Stimulated activated naive B cell treated with anti-CD40 and anti-IgM and Interleukin-4, amounts not matched to agents 10 μg/mL and 1 μg/mL and 100 μg/mL, for 72 hours (primary cell): ENCODE measurements at regions not wholly inside any gene's neighbourhood (a gene's known extent, or its start where the extent isn't known, plus 50 kb on each side); places are given as distances from the start of the nearest gene placed in this dataset.
A peak's percentile ranks its signal among the peaks of the same experiment; 100 is the strongest.
"Not testable (repeated sequence)": the region's sequence is repeated elsewhere in the genome, so short reads cannot be mapped to it uniquely, and the experiment has no call there.

ENCODE experiments used
- ATAC-seq, 2 donors: fragments of 150-1000 bp; cut with Tn5 transposase; replicated peaks; 2 replicates each; pipeline ENCODE4 v1.10.0; 2021; ENCODE audit warnings: moderate library complexity in 1 of 2
- DNase-seq: peaks from one replicate; pipeline ENCODE4 v3.0.0; 2021
- H3K27ac Mint-ChIP-seq: one replicate; pipeline ENCODE4 v1.8.0; 2022; ENCODE audit warnings: mild to moderate bottlenecking, mixed read lengths
- H3K27me3 Mint-ChIP-seq, 2 donors: one replicate each; pipeline ENCODE4 v1.8.0; 2022; ENCODE audit warnings: mixed read lengths in 2 of 2
- H3K36me3 Mint-ChIP-seq, 2 donors: one replicate each; pipeline ENCODE4 v1.8.0; 2022; ENCODE audit warnings: mixed read lengths in 2 of 2, mild to moderate bottlenecking in 1 of 2
- H3K4me1 Mint-ChIP-seq, 2 donors: one replicate each; pipeline ENCODE4 v1.8.0; 2022; ENCODE audit warnings: mixed read lengths in 2 of 2, mild to moderate bottlenecking in 1 of 2
- H3K4me3 Mint-ChIP-seq, 2 donors: one replicate each; pipeline ENCODE4 v1.8.0; 2022; ENCODE audit warnings: mild to moderate bottlenecking in 2 of 2, mixed read lengths in 2 of 2, moderate library complexity in 1 of 2
- H3K9me3 Mint-ChIP-seq, 2 donors: one replicate each; pipeline ENCODE4 v1.8.0; 2022; ENCODE audit warnings: mixed read lengths in 2 of 2, mild to moderate bottlenecking in 1 of 2

DNA sequence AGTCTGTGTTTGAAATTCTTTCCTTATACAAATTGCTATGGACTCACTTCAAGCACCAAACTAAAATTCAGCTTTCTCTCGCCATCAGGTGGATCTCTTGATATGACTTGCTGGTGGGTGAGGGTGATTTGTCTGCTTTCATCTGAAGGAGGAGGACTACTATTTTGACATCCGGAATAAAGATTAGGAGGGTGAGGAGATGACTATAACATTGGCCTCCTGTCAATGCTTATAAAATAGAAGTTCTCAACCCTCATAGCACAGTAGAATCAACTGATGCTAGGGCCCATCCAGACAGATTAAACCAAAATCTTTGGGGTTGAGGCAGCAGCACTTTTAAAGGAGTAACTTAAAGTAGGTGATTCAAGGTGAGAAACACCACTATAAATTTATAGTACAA is 120.4 kb upstream of the DNAJC10 start:
- Mint-ChIP-seq H3K9me3 (no peaks in the 10 kb centered on the region), H3K4me1 (no peaks in the 10 kb centered on the region), H3K27me3 (peaks cover 5 to 17% of the 10 kb centered on the region in 2 donors), H3K27ac (no peak overlapping the region), H3K4me3 (no peak overlapping the region), H3K36me3 (no peaks in the 10 kb centered on the region)
- ATAC-seq (no peak), DNase-seq (no peak)

DNA sequence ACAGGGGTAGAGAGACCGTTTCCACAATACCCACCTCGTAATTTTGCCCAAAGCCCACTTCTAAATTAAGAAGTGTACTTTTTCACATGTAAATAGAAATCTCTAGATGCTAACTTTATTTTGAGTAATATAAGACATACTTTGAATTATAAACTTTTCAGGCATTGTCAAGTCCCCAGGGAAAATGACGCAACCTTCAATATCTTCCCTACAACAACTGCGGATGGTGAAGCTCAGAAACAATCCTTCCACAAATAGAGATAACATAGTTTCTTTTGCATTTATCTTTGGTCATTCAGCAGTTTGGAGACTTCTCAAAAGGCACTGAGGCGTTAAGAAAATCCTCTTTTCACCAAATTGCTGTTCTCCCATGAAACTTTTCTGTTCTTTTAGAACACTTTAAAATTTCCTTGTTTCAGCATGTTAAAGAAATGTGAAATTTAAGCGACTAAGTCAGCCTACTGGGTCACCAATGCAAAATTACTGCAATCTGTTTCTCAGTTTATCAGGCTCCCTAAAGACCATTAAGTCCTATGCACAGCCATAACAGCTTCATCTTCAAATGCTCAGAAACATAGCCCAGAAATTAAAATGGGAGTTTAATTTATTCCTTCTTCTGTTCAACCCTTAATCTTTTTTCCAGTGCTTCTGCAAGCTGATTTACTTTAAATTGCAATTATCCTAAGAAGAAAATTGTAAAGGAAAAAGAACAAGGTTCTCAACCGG is 118.3 kb upstream of the DNAJC10 start:
- Mint-ChIP-seq H3K27ac (no peak overlapping the region), H3K4me3 (no peak overlapping the region), H3K9me3 (no peaks in the 10 kb centered on the region), H3K4me1 (no peaks in the 10 kb centered on the region), H3K27me3 (peaks cover 5 to 17% of the 10 kb centered on the region in 2 donors), H3K36me3 (no peaks in the 10 kb centered on the region)
- ATAC-seq (no peak), DNase-seq (no peak)

- Mint-ChIP-seq H3K27ac (no peak overlapping the region), H3K9me3 (no peaks in the 10 kb centered on the region), H3K4me3 (no peak overlapping the region), H3K36me3 (no peaks in the 10 kb centered on the region), H3K27me3 (peaks cover 5 to 17% of the 10 kb centered on the region in 2 donors), H3K4me1 (no peaks in the 10 kb centered on the region)
- ATAC-seq = no peak
- DNase-seq = no peak
Measured at GRCh38 chr2:182598626-182599025, 117.4 kb upstream of the DNAJC10 start.

DNA sequence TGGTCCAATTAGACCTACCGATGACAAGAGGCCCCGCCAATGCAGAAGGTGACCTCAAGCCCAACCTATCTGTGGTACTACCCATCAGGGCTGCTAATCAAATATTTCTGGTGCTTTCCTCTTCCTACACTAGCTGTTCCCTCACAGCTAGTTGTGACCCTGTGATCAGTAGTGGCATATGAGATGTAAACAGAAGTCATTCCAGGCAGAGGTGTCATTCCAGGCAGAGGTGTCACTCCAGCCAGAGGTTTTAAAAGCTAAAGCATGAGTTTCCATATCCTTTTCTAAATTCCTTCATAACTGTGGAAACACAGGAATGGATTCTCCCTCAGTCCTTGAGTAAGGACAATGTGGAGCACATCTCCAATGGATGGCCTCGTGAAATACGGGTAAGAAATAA is 110.9 kb upstream of the DNAJC10 start:
- Mint-ChIP-seq H3K4me3 (no peak overlapping the region), H3K4me1 (peaks cover 4 to 7% of the 10 kb centered on the region in 2 donors), H3K9me3 (peaks cover 0 to 12% of the 10 kb centered on the region in 2 donors), H3K36me3 (no peaks in the 10 kb centered on the region), H3K27ac (no peak overlapping the region), H3K27me3 (peaks cover 0 to 4% of the 10 kb centered on the region in 2 donors)
- no peak for ATAC-seq
- no peak for DNase-seq

DNA sequence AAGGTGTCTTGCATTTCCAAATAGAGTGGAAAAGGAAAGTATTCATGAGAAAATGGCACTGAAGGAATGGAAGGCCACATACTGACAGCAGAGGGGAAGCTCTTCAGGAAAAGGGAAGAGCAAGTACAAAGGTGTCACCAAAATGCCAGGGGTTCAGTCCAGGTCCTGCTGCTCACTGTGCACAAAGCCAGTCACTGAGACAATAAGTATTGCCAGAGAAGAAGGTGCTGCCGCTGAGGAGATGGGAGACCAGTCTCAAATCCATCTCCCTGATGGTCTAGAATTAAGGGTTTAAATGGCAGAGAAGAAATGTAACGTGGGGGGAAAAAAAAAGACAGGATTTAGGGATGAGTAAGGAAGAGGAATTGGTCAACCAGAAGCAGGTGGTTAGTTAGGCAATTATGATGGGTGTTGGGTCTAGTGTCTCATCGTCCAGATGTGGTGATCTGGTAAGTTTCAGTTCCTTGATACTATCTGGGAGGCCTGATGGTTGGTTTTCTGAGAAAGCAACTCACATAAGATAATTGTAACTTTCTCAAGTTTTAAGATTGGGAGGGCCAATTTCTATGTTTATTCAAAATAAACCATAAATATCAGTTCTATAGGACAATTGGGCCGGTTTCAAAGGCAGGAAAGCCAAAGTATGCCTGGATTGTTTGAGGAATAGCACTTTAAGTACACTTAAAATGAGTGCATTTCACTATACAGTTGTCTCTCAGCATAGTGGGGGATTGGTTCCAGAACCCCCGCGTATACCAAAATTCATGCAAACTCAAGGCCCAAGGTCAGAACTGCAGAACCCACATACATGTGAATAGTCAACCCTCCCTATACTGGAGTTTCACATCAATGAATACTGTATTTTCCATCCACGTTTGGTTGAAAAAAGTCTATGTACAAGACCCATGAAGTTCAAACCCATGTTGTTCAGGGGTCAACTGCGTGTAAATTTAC is 109.1 kb upstream of the DNAJC10 start:
- no peak overlapping the region for H3K4me3 Mint-ChIP-seq
- DNase-seq (no peak), ATAC-seq (peak in 1 of 2 donors; percentile 45)
- no peak overlapping the region for H3K27ac Mint-ChIP-seq
- peaks cover 0 to 12% of the 10 kb centered on the region in 2 donors for H3K9me3 Mint-ChIP-seq
- H3K27me3 Mint-ChIP-seq = peaks cover 0 to 4% of the 10 kb centered on the region in 2 donors
- H3K36me3 Mint-ChIP-seq = no peaks in the 10 kb centered on the region
- peaks cover 4 to 7% of the 10 kb centered on the region in 2 donors for H3K4me1 Mint-ChIP-seq

GRCh38 chr2:182608181-182608845 is 107.7 kb upstream of the DNAJC10 start:
- H3K36me3 Mint-ChIP-seq = no peaks in the 10 kb centered on the region
- no peak overlapping the region for H3K4me3 Mint-ChIP-seq
- no peak overlapping the region for H3K27ac Mint-ChIP-seq
- H3K27me3 Mint-ChIP-seq = peaks cover 0 to 4% of the 10 kb centered on the region in 2 donors
- H3K4me1 Mint-ChIP-seq = peaks cover 4 to 7% of the 10 kb centered on the region in 2 donors
- ATAC-seq = no peak
- DNase-seq = no peak
- peaks cover 0 to 12% of the 10 kb centered on the region in 2 donors for H3K9me3 Mint-ChIP-seq

DNA sequence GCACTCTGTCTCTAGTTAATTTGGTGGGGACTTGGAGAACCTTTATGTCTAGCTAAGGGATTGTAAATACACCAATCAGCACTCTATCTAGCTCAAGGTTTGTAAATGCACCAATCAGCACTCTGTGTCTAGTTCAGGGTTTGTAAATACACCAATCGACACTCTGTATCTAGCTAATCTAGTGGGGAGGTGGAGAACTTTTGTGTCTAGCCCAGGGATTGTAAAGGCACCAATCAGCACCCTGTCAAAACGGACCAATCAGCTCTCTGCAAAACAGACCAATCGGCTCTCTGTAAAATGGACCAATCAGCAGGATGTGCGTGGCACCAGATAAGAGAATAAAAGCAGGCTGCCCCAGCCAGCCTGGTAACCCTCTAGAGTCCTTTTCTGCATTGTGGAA is 107.1 kb upstream of the DNAJC10 start:
- H3K27ac Mint-ChIP-seq, ATAC-seq, H3K4me1 Mint-ChIP-seq, DNase-seq, H3K4me3 Mint-ChIP-seq, H3K27me3 Mint-ChIP-seq, H3K36me3 Mint-ChIP-seq: not testable (repeated sequence)
- peaks cover 0 to 12% of the 10 kb centered on the region in 2 donors for H3K9me3 Mint-ChIP-seq

DNA sequence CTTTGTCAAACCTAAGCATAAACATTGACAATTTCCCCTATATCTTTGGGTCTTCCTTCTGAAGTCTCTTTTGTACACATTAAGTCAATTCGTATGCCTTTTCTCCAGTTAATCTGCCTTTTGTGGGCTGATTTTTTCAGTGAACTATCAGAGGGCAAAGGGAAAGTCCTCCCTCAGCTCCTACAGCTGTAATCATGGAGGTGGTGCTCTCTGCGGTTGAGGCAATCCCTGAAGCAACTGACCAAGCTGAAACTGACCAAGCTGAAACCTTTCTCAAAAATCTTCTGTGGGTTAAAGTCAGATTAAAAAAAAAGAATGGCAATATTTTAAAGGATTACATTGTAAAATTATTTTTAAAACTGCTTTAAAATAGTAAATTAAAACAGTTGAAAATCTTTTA is 105.8 kb upstream of the DNAJC10 start:
- H3K27me3 Mint-ChIP-seq = peaks cover 0 to 4% of the 10 kb centered on the region in 2 donors
- no peak for DNase-seq
- no peak for ATAC-seq
- H3K9me3 Mint-ChIP-seq = peaks cover 0 to 12% of the 10 kb centered on the region in 2 donors
- peaks cover 4 to 7% of the 10 kb centered on the region in 2 donors for H3K4me1 Mint-ChIP-seq
- no peak overlapping the region for H3K27ac Mint-ChIP-seq
- no peaks in the 10 kb centered on the region for H3K36me3 Mint-ChIP-seq
- H3K4me3 Mint-ChIP-seq = no peak overlapping the region

DNA sequence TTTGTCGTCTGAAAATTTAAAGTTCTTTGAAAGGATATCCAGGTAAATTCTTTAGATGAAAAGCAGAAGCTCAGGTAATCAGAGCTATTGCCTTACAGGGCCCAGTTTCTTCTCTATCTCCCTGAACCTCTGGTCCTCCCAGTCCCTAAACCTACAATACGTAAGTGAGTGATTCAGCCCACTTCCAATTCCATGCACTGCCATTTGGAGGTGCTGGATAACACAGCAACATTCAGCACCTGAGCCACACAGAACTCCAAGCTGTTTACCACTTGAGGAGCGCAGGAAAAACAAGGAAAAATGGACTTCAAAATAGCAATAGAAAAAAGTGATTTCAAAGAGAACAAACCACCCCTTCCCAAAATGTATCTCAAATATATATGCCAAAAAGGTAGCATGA is 105.0 kb upstream of the DNAJC10 start:
- peaks cover 0 to 4% of the 10 kb centered on the region in 2 donors for H3K27me3 Mint-ChIP-seq
- peaks cover 0 to 12% of the 10 kb centered on the region in 2 donors for H3K9me3 Mint-ChIP-seq
- H3K27ac Mint-ChIP-seq = no peak overlapping the region
- no peak for ATAC-seq
- H3K4me3 Mint-ChIP-seq = no peak overlapping the region
- no peaks in the 10 kb centered on the region for H3K36me3 Mint-ChIP-seq
- DNase-seq = no peak
- H3K4me1 Mint-ChIP-seq = peaks cover 4 to 7% of the 10 kb centered on the region in 2 donors

- ATAC-seq = no peak
- Mint-ChIP-seq H3K4me3 (no peak overlapping the region), H3K36me3 (no peaks in the 10 kb centered on the region), H3K9me3 (no peaks in the 10 kb centered on the region), H3K27me3 (no peaks in the 10 kb centered on the region), H3K4me1 (no peaks in the 10 kb centered on the region), H3K27ac (no peak overlapping the region)
- no peak for DNase-seq
Measured at GRCh38 chr2:182615036-182615435, 101.0 kb upstream of the DNAJC10 start.

DNA sequence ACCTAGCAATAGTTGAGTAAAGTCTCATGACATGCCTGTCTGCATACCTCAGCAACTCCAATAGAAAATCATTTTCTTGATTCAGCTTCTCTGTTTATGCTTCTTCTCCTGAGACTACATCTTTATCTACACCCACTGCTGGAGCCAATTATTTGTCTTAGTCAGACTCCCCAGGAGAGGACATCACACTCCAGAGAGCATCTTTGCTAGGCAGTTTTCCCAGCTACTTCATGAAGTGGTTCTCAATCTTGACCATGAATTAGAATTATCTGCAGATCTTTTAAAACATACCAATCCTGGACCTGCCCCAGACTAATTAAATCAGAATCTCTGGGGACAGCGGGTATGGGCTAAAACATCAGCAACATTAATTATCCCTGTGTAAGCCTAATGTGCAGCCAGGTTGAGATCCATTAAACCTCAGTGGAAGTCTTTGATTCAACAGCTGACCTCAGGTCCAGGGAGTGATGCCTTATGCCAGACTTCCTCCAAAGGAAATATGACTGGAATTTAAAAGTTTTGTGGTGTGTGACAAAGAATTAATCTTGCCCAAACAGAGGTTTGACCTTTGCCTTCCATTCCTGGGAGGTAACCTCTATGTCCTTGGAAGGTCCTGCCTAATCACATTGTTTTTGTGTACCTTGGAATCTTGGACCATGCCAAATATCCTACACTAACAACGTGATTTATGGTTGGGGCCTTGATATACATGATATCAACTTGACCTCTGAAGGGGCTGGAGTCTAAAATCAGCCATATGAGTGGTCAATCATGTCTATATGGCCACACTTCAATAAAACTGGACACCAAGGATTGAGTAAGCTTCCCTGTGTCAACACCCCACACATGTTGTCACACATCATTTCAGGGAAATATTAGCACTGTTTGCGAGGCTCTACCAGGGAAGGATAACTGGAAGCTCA is 99.3 kb upstream of the DNAJC10 start:
- H3K4me3 Mint-ChIP-seq = no peak overlapping the region
- no peaks in the 10 kb centered on the region for H3K36me3 Mint-ChIP-seq
- no peak overlapping the region for H3K27ac Mint-ChIP-seq
- H3K9me3 Mint-ChIP-seq = no peaks in the 10 kb centered on the region
- H3K27me3 Mint-ChIP-seq = no peaks in the 10 kb centered on the region
- DNase-seq (no peak), ATAC-seq (no peak)
- H3K4me1 Mint-ChIP-seq = no peaks in the 10 kb centered on the region

DNA sequence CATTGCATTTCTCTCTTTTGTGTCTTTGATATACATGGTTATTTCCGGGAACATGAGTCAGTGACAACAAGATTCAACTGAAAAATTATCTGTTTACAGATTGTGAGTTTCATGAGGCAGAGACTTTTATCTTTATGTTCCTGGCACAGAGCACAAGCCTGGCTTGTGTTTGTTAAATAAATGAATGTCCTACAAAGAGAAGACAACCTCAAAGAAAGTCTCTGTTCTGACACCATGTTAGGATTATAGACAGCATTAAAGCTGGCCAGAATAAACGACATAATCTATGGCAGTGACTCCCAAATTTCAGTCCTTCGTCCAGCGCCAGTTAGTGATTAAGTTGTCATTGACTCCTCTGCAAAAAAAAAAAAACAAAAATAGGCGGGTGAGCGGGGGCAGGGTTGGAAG is 97.4 kb upstream of the DNAJC10 start:
- no peak for DNase-seq
- H3K27ac Mint-ChIP-seq = no peak overlapping the region
- H3K9me3 Mint-ChIP-seq = no peaks in the 10 kb centered on the region

DNA sequence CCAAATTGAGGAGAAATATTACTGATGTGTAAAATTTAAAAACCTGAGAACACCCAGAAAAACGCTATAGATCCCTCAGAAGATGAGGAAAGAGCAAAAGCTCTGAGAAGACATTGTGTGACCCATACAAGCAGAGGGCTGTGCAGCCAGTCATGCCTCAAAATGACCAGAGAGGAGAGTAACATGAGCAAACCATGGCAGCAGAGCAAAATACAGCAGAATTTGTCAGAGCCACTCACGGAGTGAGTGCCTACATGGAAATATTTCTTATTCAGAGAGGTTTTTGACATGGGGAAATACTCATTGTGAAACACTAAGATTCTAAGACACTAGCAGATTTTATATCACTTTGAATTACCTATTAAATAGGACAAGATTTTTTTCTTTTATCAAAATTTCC is 96.8 kb upstream of the DNAJC10 start:
- Mint-ChIP-seq H3K4me1 (no peaks in the 10 kb centered on the region), H3K27ac (no peak overlapping the region), H3K4me3 (no peak overlapping the region), H3K9me3 (no peaks in the 10 kb centered on the region), H3K36me3 (no peaks in the 10 kb centered on the region), H3K27me3 (peaks cover 0 to 5% of the 10 kb centered on the region in 2 donors)
- DNase-seq = no peak
- ATAC-seq = no peak

More for the DNA sequence above, 97.4 kb upstream of the DNAJC10 start:
- no peak overlapping the region for H3K4me3 Mint-ChIP-seq
- H3K4me1 Mint-ChIP-seq = no peaks in the 10 kb centered on the region
- peaks cover 0 to 5% of the 10 kb centered on the region in 2 donors for H3K27me3 Mint-ChIP-seq
- ATAC-seq = no peak
- no peaks in the 10 kb centered on the region for H3K36me3 Mint-ChIP-seq
